GM10266 (cell line): ENCODE measurements at regions not wholly inside any gene's neighbourhood (a gene's known extent, or its start where the extent isn't known, plus 50 kb on each side); places are given as distances from the start of the nearest gene placed in this dataset.

ENCODE experiments used
- DNase-seq: peaks from one replicate; pipeline ENCODE4 v3.0.0; 2012; ENCODE audit errors: extremely low spot score
- CTCF ChIP-seq: IDR thresholded peaks from 2 replicates; pipeline ENCODE4 v1.5.1; 2012; ENCODE audit warnings: mild to moderate bottlenecking, low read depth; ENCODE audit not compliant: control insufficient read depth, insufficient read depth; ENCODE audit errors: missing control alignments

- DNase-seq = no peak
- no peak for TF ChIP-seq CTCF
Observed at GRCh38 chr13:109567315-109567714, 219.1 kb downstream of the IRS2 start.

- no peak for TF ChIP-seq CTCF
- DNase-seq = no peak
Observed at GRCh38 chr13:109565877-109566276, 220.5 kb downstream of the IRS2 start.

- no peak for DNase-seq
- TF ChIP-seq CTCF = no peak
Observed at GRCh38 chr13:109548374-109548773, 238.0 kb downstream of the IRS2 start.

- DNase-seq = no peak
- no peak for TF ChIP-seq CTCF
Observed at GRCh38 chr13:109547942-109548341, 238.4 kb downstream of the IRS2 start.

- TF ChIP-seq CTCF = no peak
- DNase-seq = no peak
Observed at GRCh38 chr13:109545931-109546330, 240.5 kb downstream of the IRS2 start.

- no peak for TF ChIP-seq CTCF
- DNase-seq = no peak
Observed at GRCh38 chr13:109541081-109541480, 245.3 kb downstream of the IRS2 start.

GRCh38 chr13:109537584-109537983 is 248.8 kb downstream of the IRS2 start:
- no peak for TF ChIP-seq CTCF
- DNase-seq = no peak
